Bronchial epithelial cell (primary cell): ENCODE measurements at regions not wholly inside any gene's neighbourhood (a gene's known extent, or its start where the extent isn't known, plus 50 kb on each side); places are given as distances from the start of the nearest gene placed in this dataset.

Source experiments
- DNase-seq: peaks from one replicate; pipeline ENCODE4 v3.0.0-alpha.2; 2010; ENCODE audit warnings: low read depth
- FAIRE-seq: peaks from 2 replicates; lab custom pipeline; 2011; peaks lifted over from hg19 to GRCh38; lab: Jason Lieb, UNC
- H3K27me3 ChIP-seq: 2 replicates; pipeline ENCODE4 v1.5.1; 2011; ENCODE audit warnings: low read length; ENCODE audit not compliant: control insufficient read depth, insufficient read depth
- H3K36me3 ChIP-seq: 2 replicates; pipeline ENCODE4 v1.5.1; 2011; ENCODE audit warnings: low read length; ENCODE audit not compliant: control insufficient read depth, insufficient read depth
- H3K4me3 ChIP-seq: 2 replicates; pipeline ENCODE4 v1.5.1; 2011; ENCODE audit warnings: mild to moderate bottlenecking, low read depth, low read length, control low read depth
- CTCF ChIP-seq: IDR thresholded peaks from 2 replicates; pipeline ENCODE4 v1.5.1; 2011; ENCODE audit warnings: mild to moderate bottlenecking, moderate library complexity, low read length, control low read depth, inconsistent platforms; ENCODE audit not compliant: insufficient read depth, severe bottlenecking

- Histone ChIP-seq H3K4me3 (no peak overlapping the region), H3K36me3 (no peaks in the 10 kb centered on the region), H3K27me3 (no peaks in the 10 kb centered on the region)
- DNase-seq (no peak), FAIRE-seq (no peak)
- no peak for TF ChIP-seq CTCF
Observed at GRCh38 chr11:4190098-4190497, 95.5 kb downstream of the RRM1 start.
